HL-60/S4 treated with retinoic acid at 250 ng/mL for 4 days and 3 days (cell line): ENCODE measurements at regions not wholly inside any gene's neighbourhood (a gene's known extent, or its start where the extent isn't known, plus 50 kb on each side); places are given as distances from the start of the nearest gene placed in this dataset.

Source experiments
- in situ Hi-C: fragments of 300-500 bp; cut with MboI; formaldehyde crosslinking; loops from 2 replicates; pipeline ENCODE4 v1.7.0; 2022; ENCODE audit warnings: low sequenced_read_pairs

GRCh38 chr2:220151341-220151740, 523.9 kb downstream of the SLC4A3 start:
- in situ Hi-C loops: no loop called here

GRCh38 chr2:220152281-220152935, 525.0 kb downstream of the SLC4A3 start:
- in situ Hi-C loops: no loop called here

GRCh38 chr2:220153118-220153517, 525.7 kb downstream of the SLC4A3 start:
- in situ Hi-C loops: no loop called here

- in situ Hi-C loops: no loop called here
Observed at GRCh38 chr2:220154304-220154703, 526.9 kb downstream of the SLC4A3 start.

- in situ Hi-C loops: no loop called here
Observed at GRCh38 chr2:220157312-220157711, 529.9 kb downstream of the SLC4A3 start.

GRCh38 chr2:220159738-220160137, 532.3 kb downstream of the SLC4A3 start:
- in situ Hi-C loops: no loop called here

DNA sequence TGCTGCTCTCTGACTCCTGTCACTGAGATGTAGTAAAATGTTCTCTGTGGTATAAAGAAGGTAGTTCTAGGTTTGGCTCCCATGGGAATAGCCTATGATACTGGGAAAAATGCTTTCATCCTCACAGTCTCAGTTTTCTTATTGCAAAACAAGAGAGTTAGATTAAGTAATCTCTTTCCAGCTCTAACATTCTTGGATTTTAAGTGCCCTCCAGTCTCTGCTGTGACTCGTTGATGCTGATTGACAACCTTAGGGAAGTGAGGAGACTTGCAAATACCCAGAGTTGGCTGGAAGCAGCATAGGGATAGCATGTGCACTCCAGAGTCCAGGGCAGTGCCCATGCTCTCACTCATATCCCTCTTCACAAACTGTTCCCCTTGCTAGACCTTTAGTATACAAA, 534.9 kb downstream of the SLC4A3 start:
- in situ Hi-C loops: no loop called here

GRCh38 chr2:220163486-220163885, 536.1 kb downstream of the SLC4A3 start:
- in situ Hi-C loops: no loop called here

DNA sequence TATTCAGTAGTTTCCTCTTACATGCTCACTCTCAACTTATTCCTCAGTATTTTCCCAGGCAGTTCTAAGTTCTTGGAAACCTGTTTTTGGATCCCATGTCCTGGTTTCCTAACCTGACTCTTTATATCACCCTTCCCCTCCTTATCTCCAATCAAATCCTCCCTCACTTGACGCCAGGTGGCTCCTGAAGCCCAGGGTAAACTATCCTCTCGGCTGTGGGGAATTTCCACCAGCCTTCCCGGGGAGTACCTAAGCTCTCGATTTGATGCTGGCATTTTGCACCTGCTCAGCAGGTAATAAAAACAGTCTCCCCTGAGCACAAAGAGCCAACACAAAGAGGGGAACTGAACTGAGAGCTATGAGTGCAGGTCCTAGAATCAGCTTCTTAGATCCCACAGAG, 538.0 kb downstream of the SLC4A3 start:
- in situ Hi-C loops: no loop called here

GRCh38 chr2:220166616-220167015, 539.2 kb downstream of the SLC4A3 start:
- in situ Hi-C loops: no loop called here

DNA sequence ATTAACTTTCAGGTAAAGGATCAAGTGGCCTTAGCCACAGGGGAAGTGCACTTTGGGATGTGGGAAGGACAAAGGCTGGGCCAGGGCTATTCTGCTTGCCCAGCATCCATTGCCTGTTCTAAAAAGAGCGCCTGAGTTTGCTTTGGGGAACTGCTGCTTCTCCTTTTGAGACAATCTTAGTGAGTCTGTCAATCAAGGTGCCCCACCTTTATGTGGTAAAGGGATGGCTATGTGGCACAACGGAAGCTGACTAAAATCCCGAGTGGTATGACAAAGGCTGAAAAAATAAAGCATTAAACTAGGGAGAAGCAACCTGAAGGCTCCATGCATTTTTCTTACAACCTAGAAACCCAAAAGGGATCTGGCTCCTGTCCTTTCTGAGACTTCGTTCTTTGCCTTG, 540.5 kb downstream of the SLC4A3 start:
- in situ Hi-C loops: no loop called here

- in situ Hi-C loops: no loop called here
Observed at GRCh38 chr2:220168891-220169546, 541.6 kb downstream of the SLC4A3 start.

DNA sequence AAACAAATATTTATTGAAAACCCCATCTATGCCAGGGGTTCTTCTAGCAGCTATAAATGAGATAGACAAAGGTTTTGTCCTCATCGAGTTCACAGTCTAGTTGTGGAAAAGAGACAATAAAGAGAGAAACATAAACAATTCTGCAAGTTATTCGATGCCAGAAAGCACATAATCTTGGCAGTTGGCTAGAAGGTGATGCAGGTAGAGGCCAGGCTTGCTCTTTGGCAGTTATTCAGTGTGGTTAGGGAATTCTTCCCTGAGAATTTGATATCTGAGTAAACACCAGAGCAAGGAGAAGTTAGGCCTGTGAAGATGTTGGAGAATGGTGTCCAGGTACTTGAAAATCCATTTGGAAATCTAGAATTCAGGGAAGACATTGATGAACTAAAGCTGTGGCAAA, 547.4 kb downstream of the SLC4A3 start:
- in situ Hi-C loops: no loop called here

DNA sequence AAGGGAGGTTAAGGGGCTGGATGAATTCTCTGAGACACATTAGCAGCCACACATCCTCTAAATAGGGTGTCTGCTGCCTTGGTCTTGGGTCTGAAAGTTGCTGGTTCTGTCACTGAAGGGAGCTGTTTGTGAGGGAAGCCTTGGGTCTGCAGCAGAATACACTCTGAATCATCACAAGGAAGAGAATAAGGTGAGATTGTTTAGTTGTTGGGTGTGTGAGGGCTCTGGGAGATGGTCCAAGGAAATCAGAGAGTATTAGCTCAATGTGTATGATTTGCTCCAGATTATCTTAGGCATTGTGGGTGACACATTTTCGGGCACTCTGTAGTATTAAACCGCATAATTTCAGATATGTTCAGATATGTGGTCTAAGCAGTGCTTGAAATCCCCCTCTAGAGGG, 548.5 kb downstream of the SLC4A3 start:
- in situ Hi-C loops: no loop called here

DNA sequence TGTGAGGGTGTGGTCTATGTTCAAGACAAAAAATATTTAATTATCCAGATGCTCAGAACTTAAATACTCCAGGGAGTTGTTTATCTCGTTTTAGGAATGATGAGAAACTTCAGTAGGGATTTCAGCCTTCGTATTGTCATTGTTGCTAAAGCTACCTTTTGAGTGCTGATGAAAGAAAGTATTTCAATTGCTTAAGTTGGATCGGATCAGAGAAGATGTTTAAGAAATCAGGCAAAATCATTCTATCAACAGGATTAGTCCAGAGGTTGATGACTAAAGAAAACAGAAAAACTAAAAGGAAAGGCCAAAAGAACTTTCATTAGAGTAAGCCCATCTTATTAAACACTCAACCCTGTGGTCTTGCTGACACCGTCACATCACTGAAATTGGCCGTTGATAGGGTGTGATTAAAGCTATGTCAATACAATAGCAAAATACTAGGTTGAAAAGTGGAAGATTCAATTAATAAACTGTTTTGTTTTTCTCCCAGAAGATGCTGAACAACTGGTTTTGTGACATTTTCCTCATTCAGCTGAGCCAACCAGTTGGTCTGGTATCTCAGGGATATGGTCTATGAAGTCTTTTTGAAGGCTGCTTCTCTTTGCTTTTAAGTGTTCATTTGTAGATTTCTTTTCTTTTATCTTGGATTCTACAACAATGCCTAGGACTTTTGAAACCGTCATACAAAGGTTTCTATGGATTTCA, 551.7 kb downstream of the SLC4A3 start:
- in situ Hi-C loops: no loop called here

DNA sequence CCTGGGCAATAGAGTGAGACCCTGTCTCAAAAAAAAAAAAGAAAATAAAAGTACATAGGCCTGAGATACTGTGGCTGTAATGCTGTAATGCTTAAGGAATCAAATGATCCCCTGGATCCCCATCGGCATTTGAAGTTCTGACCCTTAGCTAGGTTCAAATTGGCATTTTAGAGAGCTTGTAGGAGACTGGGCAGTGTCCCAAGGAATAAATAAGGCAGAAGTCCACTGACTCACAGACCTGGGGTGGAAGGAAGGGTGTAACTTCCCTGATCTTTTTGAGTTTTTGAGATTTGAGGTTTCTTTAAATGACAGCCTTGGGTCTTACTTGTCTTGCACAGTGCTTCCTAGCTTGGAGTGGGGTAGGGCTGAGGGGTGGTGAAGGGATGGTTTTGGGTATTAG, 553.7 kb downstream of the SLC4A3 start:
- in situ Hi-C loops: no loop called here

- in situ Hi-C loops: no loop called here
Observed at GRCh38 chr2:220182790-220183189, 555.4 kb downstream of the SLC4A3 start.

DNA sequence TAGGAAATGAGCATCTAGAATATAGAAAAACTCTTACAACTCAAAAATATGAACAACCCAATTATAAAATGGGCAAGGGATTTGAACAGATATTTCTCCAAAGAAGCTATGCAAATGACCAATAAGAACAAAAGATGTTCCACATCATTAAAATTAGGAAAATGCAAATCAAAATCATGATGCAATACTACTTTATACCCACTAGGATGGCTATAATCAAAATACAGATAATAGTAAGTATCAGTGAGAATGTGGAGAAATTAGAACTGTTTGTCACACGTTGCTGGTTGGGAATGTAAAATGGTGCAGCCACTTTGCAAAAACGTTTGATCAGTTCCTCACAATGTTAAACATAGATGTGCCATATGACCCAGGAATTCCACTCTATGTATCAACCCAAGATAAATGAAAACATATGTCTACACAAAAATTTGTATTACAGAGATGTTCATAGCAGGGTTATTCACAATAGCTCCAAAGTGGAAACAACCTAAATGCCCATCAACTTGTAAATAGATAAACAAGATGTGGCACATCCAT, 558.4 kb downstream of the SLC4A3 start:
- in situ Hi-C loops: no loop called here

DNA sequence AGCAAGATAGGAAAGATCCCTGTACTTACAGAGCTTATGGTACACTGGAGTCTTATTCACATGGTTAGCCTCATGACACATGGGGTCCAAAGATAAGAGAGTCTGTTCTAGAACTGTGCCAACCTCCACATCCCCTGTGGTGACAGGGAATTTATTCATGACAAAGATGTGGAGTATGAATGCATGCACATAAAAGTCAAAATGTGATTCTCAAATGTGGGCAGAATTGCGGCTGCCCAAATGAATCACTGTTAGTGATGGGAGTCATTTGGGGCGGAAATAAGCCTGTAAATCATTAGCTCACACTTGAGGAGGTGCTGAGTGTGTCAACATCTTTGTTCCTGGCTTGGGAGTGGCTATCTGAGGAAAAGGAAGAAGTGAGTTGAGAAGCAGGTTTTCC, 560.6 kb downstream of the SLC4A3 start:
- in situ Hi-C loops: no loop called here

DNA sequence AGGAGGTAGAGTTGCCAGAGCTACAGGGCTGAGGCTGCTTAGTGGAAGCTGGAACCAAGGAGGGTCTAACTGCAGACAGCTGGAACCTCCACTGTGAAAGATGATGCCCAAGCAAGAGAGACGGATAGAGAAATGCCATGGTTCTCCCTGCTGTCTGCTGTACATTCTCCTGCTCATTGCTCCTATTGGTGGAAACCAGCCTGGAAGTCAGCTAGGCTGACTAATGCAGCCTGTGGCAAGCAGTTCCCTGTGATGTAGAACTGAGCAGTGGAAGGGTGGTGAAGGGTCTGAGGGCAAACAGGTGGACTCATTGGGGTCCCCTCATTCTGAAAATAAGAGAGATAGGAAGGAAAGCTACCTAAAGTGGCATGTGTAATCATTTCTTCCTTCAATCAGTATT, 563.6 kb downstream of the SLC4A3 start:
- in situ Hi-C loops: no loop called here

DNA sequence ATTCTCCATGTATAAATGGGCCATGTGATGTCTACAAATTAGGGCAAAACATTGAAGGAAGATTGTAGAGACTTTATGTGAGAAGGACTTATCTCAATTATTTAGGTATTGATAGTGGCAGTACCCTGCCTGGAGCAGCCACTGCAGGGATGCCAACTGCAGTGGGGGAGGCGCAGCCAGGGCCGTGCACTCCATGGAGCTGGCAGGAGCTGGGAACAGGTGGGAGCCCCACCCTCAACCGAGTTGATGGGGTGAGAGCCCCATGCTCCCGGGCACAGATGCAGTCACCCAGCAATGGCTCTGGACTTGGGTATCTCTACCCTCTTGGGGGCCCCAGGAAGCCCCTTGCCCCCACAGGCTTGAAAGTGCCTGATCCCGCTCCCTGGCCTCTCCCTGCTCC, 564.3 kb downstream of the SLC4A3 start:
- in situ Hi-C loops: no loop called here
